Caco-2 (cell line): ENCODE measurements at regions not wholly inside any gene's neighbourhood (a gene's known extent, or its start where the extent isn't known, plus 50 kb on each side); places are given as distances from the start of the nearest gene placed in this dataset.

Experiments
- BruUV-seq: library from RNA; stranded (reverse); fragments of 400-500 nt; replicated peaks from 2 replicates; lab custom pipeline; 2021; lab: Mats Ljungman, UMichigan
- CTCF ChIA-PET: fragments of 300-600 bp; sonication (Branson Sonifier 250); formaldehyde crosslinking; loops from one replicate; lab custom pipeline; 2022; ENCODE audit warnings: antibody characterized with exemption; lab: Charles Lee
- POLR2A ChIA-PET: fragments of 300-600 bp; sonication (Branson Sonifier 250); formaldehyde crosslinking; loops from one replicate; lab custom pipeline; 2022; ENCODE audit warnings: antibody characterized with exemption; lab: Charles Lee
- DNase-seq, 2 experiments: peaks; one replicate each; pipeline versions ENCODE4 v3.0.0 to v3.0.0-alpha.2; 2020 to 2022
- H3K27me3 ChIP-seq: replicated peaks from 2 replicates; pipeline ENCODE4 v1.6.0; 2011; ENCODE audit warnings: low read length; ENCODE audit not compliant: control insufficient read depth, insufficient read depth
- H3K36me3 ChIP-seq: 2 replicates; pipeline ENCODE4 v1.5.1; 2011; ENCODE audit warnings: low read length; ENCODE audit not compliant: control insufficient read depth, insufficient read depth
- H3K4me1 ChIP-seq: fragments of 250-450 bp; sonication (Bioruptor Pico); 2 replicates; pipeline ENCODE4 v1.5.1; 2020; ENCODE audit warnings: mild to moderate bottlenecking
- H3K4me3 ChIP-seq: 2 replicates; pipeline ENCODE4 v1.5.1; 2011; ENCODE audit warnings: low read depth, mild to moderate bottlenecking, control low read depth, low read length
- H3K9me3 ChIP-seq: fragments of 250-450 bp; sonication (Bioruptor Pico); 2 replicates; pipeline ENCODE4 v1.5.1; 2020; ENCODE audit warnings: mild to moderate bottlenecking, moderate library complexity
- H3K27ac Mint-ChIP-seq: one replicate; pipeline ENCODE4 v1.8.0; 2022; ENCODE audit warnings: mixed read lengths; ENCODE audit not compliant: unreplicated experiment
- H3K27me3 Mint-ChIP-seq: one replicate; pipeline ENCODE4 v1.8.0; 2022; ENCODE audit warnings: mixed read lengths; ENCODE audit not compliant: insufficient read depth, unreplicated experiment
- H3K36me3 Mint-ChIP-seq: one replicate; pipeline ENCODE4 v1.8.0; 2022; ENCODE audit warnings: mild to moderate bottlenecking, mixed read lengths; ENCODE audit not compliant: insufficient read depth, unreplicated experiment
- H3K4me1 Mint-ChIP-seq: one replicate; pipeline ENCODE4 v1.8.0; 2022; ENCODE audit warnings: low read depth, mixed read lengths; ENCODE audit not compliant: unreplicated experiment
- H3K4me3 Mint-ChIP-seq: one replicate; pipeline ENCODE4 v1.8.0; 2022; ENCODE audit warnings: mild to moderate bottlenecking, moderate library complexity, mixed read lengths; ENCODE audit not compliant: unreplicated experiment
- H3K9me3 Mint-ChIP-seq: one replicate; pipeline ENCODE4 v1.8.0; 2022; ENCODE audit warnings: mixed read lengths; ENCODE audit not compliant: unreplicated experiment
- CTCF ChIP-seq, 2 experiments: fragments of 200-600 bp in 1 of 2; IDR thresholded peaks; 1 replicate in 1 of 2; 2 replicates in 1 of 2; pipeline versions ENCODE4 v1.5.1 to v1.8.0; 2011 to 2022; ENCODE audit warnings: antibody characterized with exemption in 1 of 2, control low read depth in 1 of 2, inconsistent platforms in 1 of 2, low read depth in 1 of 2, low read length in 1 of 2, mild to moderate bottlenecking in 1 of 2, moderate library complexity in 1 of 2; ENCODE audit not compliant: insufficient read depth in 1 of 2, severe bottlenecking in 1 of 2, unreplicated experiment in 1 of 2
- intact Hi-C: fragments of 100-400 bp; cut with micrococcal nuclease; formaldehyde crosslinking; loops from one replicate; pipeline ENCODE4 v1.10.0; 2022; ENCODE audit not compliant: unreplicated experiment

DNA sequence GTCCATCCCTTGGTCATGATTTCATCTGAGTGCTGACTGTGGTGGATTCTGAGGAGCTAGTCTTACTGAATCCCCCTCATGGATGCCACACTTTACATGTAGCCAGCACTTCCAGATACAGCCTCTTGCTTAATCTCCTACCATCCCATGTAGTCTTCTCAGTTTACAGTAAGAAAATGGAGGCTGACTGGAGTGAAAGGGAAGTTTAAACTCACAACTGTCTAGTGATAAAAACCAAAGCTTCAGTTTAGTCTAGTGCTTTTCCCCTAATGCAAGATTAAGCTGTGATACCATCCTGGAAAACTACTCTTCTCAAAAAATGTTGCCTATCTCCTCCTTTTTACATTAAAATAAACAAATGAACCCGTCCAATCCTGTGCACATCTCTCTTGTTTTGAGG, 146.8 kb upstream of the HES1 start:
- H3K36me3 Mint-ChIP-seq = peaks cover 4% of the 10 kb centered on the region
- Histone ChIP-seq H3K27me3 (no peaks in the 10 kb centered on the region), H3K4me1 (no peaks in the 10 kb centered on the region), H3K9me3 (no peaks in the 10 kb centered on the region), H3K36me3 (no peaks in the 10 kb centered on the region), H3K4me3 (no peak overlapping the region)
- H3K4me1 Mint-ChIP-seq = peaks cover 14% of the 10 kb centered on the region
- peaks cover 10% of the 10 kb centered on the region for H3K9me3 Mint-ChIP-seq
- no peak overlapping the region for H3K27ac Mint-ChIP-seq
- ChIA-PET POLR2A (no interaction called here), CTCF (no interaction called here)
- BruUV-seq = no TSS peak
- H3K27me3 Mint-ChIP-seq = no peaks in the 10 kb centered on the region
- DNase-seq = no peak
- TF ChIP-seq CTCF (IDR thresholded peaks at IDR 0.05; ENCODE audit: insufficient read depth in 1 of 2, low read depth in 1 of 2, low read length in 1 of 2, severe bottlenecking in 1 of 2, unreplicated experiment in 1 of 2) = no peak
- intact Hi-C loops = no loop called here
- H3K4me3 Mint-ChIP-seq = no peak overlapping the region

DNA sequence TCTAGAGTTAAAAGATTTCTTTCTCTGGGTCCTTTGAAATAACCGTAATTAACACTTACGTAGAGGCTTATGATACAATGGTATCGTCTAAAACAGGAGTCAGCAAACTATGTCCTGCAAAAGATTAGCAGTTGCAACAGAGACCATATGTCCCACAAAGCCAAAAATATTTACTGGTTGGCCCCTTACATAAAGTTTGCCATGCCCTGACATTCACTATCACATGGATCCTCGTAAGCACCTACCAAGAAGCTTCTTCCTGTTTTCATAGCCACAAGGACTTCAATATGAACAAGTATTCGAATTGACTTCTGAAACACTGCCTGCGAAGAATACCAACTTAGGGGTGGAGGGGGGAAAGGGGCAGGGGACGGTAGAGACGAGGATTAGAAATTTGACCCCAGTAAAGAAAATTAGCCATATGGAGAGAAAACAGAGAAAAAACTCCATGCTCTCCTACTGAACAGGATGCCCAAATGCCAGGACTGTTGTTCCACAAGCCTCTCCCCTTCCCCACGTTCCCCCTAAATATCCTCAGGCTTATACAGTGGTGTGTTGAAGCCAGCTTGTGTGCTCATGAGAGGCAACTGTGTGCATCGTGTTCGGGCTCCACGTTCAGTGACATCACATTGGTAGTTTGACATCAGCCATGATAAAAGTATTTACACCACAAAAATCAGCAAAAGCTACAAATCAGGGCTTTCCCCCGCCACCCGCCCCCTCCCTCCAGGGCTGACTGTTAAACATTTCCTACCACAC, 144.1 kb upstream of the HES1 start:
- ChIA-PET CTCF (no interaction called here), POLR2A (no interaction called here)
- H3K27me3 ChIP-seq = no peaks in the 10 kb centered on the region
- no peak overlapping the region for H3K4me3 ChIP-seq
- TF ChIP-seq CTCF (IDR thresholded peaks at IDR 0.05; ENCODE audit: insufficient read depth in 1 of 2, low read depth in 1 of 2, low read length in 1 of 2, severe bottlenecking in 1 of 2, unreplicated experiment in 1 of 2) = no peak
- H3K4me1 ChIP-seq = no peaks in the 10 kb centered on the region
- intact Hi-C loops = no loop called here
- peaks cover 4% of the 10 kb centered on the region for H3K36me3 Mint-ChIP-seq
- H3K27ac Mint-ChIP-seq = peak overlapping the region; percentile 71
- no peaks in the 10 kb centered on the region for H3K27me3 Mint-ChIP-seq
- no peak for DNase-seq
- no TSS peak for BruUV-seq
- peaks cover 14% of the 10 kb centered on the region for H3K4me1 Mint-ChIP-seq
- H3K4me3 Mint-ChIP-seq = no peak overlapping the region
- no peaks in the 10 kb centered on the region for H3K9me3 ChIP-seq
- H3K9me3 Mint-ChIP-seq = peaks cover 19% of the 10 kb centered on the region
- no peaks in the 10 kb centered on the region for H3K36me3 ChIP-seq

GRCh38 chr3:193992425-193993037, 143.4 kb upstream of the HES1 start:
- DNase-seq = no peak
- intact Hi-C loops = no loop called here
- ChIA-PET POLR2A (no interaction called here), CTCF (no interaction called here)
- Mint-ChIP-seq H3K9me3 (peaks cover 19% of the 10 kb centered on the region), H3K27me3 (no peaks in the 10 kb centered on the region), H3K4me3 (no peak overlapping the region), H3K27ac (peak overlapping the region; percentile 71), H3K36me3 (peaks cover 4% of the 10 kb centered on the region), H3K4me1 (peaks cover 14% of the 10 kb centered on the region)
- Histone ChIP-seq H3K27me3 (no peaks in the 10 kb centered on the region), H3K4me1 (no peaks in the 10 kb centered on the region), H3K4me3 (no peak overlapping the region), H3K36me3 (no peaks in the 10 kb centered on the region), H3K9me3 (no peaks in the 10 kb centered on the region)
- no TSS peak for BruUV-seq
- TF ChIP-seq CTCF (IDR thresholded peaks at IDR 0.05; ENCODE audit: insufficient read depth in 1 of 2, low read depth in 1 of 2, low read length in 1 of 2, severe bottlenecking in 1 of 2, unreplicated experiment in 1 of 2) = no peak
